ENCODE measurements at regions not wholly inside any gene's neighbourhood (a gene's known extent, or its start where the extent isn't known, plus 50 kb on each side); places are given as distances from the start of the nearest gene placed in this dataset.

DNA sequence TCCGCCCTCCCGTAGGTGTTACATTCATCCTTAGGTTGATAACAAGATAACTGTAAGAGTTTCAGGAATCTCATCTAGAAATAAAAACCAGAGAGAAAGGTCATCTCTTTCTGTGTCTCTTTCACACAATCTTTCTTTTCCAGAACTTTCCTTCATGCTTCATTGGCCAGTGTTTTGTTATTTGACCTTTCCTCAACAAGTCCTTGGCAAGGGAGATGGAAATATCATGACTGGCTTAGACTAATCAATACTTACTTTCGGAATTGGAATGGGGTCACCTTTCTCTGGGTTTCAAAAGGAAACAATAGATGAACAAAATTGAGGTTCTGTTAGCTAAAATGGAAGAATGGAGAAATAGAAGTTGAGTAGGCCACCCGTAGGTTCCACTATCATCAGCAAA, 72.9 kb upstream of the PPP2R5A start:
- Histone ChIP-seq H3K4me1 (ENCODE audit: control insufficient read depth in 1 of 2, insufficient read depth in 1 of 2, low read depth in 1 of 2, low read length in 1 of 2) (peaks cover 0 to 9% of the 10 kb centered on the region in 2 experiments), H3K9me3 (no peaks in the 10 kb centered on the region), H3K27ac (no peak overlapping the region), H3K36me3 (no peaks in the 10 kb centered on the region), H3K4me3 (ENCODE audit: low read depth in 1 of 2, low read length in 1 of 2) (no peak overlapping the region), H3K27me3 (no peaks in the 10 kb centered on the region)
- TF ChIP-seq, protein P1, sequence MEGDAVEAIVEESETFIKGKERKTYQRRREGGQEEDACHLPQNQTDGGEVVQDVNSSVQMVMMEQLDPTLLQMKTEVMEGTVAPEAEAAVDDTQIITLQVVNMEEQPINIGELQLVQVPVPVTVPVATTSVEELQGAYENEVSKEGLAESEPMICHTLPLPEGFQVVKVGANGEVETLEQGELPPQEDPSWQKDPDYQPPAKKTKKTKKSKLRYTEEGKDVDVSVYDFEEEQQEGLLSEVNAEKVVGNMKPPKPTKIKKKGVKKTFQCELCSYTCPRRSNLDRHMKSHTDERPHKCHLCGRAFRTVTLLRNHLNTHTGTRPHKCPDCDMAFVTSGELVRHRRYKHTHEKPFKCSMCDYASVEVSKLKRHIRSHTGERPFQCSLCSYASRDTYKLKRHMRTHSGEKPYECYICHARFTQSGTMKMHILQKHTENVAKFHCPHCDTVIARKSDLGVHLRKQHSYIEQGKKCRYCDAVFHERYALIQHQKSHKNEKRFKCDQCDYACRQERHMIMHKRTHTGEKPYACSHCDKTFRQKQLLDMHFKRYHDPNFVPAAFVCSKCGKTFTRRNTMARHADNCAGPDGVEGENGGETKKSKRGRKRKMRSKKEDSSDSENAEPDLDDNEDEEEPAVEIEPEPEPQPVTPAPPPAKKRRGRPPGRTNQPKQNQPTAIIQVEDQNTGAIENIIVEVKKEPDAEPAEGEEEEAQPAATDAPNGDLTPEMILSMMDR (IDR thresholded peaks at IDR 0.05): no peak

GRCh38 chr1:212212906-212213305, 72.3 kb upstream of the PPP2R5A start:
- TF ChIP-seq, protein P1 (IDR thresholded peaks at IDR 0.05): no peak
- Histone ChIP-seq H3K4me1 (ENCODE audit: control insufficient read depth in 1 of 2, insufficient read depth in 1 of 2, low read depth in 1 of 2, low read length in 1 of 2) (peaks cover 0 to 9% of the 10 kb centered on the region in 2 experiments), H3K4me3 (ENCODE audit: low read depth in 1 of 2, low read length in 1 of 2) (no peak overlapping the region), H3K27ac (no peak overlapping the region), H3K27me3 (no peaks in the 10 kb centered on the region), H3K9me3 (no peaks in the 10 kb centered on the region), H3K36me3 (no peaks in the 10 kb centered on the region)

DNA sequence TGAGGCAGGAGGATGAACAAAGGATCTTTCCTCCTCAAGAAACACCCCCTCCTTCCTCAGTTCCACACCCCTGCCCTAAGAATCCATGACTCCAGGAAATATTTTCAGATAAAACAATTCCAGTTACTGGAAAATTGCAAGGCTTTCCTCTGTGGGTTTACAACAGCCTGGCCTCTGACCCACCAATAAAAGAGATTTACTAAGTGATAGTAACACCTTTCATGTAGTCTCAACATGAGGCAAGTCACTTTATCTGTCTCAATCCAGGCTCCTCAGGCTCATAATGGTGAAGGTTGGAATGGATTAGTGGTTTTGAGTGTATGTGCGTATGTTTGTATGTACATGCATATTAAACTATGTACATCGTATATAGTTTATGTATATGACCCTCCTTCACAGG, 71.4 kb upstream of the PPP2R5A start:
- Histone ChIP-seq H3K4me1 (ENCODE audit: control insufficient read depth in 1 of 2, insufficient read depth in 1 of 2, low read depth in 1 of 2, low read length in 1 of 2) (peaks cover 2 to 14% of the 10 kb centered on the region in 2 experiments), H3K36me3 (no peaks in the 10 kb centered on the region), H3K27ac (no peak overlapping the region), H3K4me3 (ENCODE audit: low read depth in 1 of 2, low read length in 1 of 2) (no peak overlapping the region), H3K27me3 (no peaks in the 10 kb centered on the region), H3K9me3 (no peaks in the 10 kb centered on the region)
- TF ChIP-seq, protein P1 (IDR thresholded peaks at IDR 0.05): no peak

DNA sequence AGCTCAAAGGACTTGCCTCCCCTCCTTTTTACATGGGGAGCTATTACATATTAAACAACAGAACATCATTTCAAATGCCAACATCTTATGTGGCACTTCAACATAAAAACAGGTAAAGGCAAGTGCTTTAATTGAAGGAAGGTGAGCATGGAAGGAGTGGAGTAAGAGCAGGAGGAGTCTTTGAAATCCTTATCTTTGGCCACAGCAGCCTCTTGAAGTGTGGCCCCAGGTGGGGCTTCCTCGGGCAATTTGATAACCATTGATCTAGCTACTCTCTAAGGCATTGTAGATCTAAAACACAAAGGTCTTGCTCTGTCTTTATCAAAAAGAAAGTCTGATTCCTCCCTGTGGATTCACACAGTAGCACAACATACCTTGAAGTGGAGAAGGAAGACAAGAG, 70.9 kb upstream of the PPP2R5A start:
- Histone ChIP-seq H3K9me3 (no peaks in the 10 kb centered on the region), H3K4me1 (ENCODE audit: control insufficient read depth in 1 of 2, insufficient read depth in 1 of 2, low read depth in 1 of 2, low read length in 1 of 2) (peaks cover 4 to 15% of the 10 kb centered on the region in 2 experiments), H3K27ac (no peak overlapping the region), H3K27me3 (no peaks in the 10 kb centered on the region), H3K4me3 (ENCODE audit: low read depth in 1 of 2, low read length in 1 of 2) (no peak overlapping the region), H3K36me3 (no peaks in the 10 kb centered on the region)
- TF ChIP-seq, protein P1 (IDR thresholded peaks at IDR 0.05): no peak

- H3K36me3 ChIP-seq: no peaks in the 10 kb centered on the region
- TF ChIP-seq, protein P1 (IDR thresholded peaks at IDR 0.05): no peak
- no peaks in the 10 kb centered on the region for H3K27me3 ChIP-seq
- no peak overlapping the region for H3K27ac ChIP-seq
- no peaks in the 10 kb centered on the region for H3K9me3 ChIP-seq
- H3K4me3 ChIP-seq (ENCODE audit: low read depth in 1 of 2, low read length in 1 of 2): no peak overlapping the region
- peaks cover 4 to 15% of the 10 kb centered on the region in 2 experiments for H3K4me1 ChIP-seq (ENCODE audit: control insufficient read depth in 1 of 2, insufficient read depth in 1 of 2, low read depth in 1 of 2, low read length in 1 of 2)
Measured at GRCh38 chr1:212215910-212216309, 69.3 kb upstream of the PPP2R5A start.

DNA sequence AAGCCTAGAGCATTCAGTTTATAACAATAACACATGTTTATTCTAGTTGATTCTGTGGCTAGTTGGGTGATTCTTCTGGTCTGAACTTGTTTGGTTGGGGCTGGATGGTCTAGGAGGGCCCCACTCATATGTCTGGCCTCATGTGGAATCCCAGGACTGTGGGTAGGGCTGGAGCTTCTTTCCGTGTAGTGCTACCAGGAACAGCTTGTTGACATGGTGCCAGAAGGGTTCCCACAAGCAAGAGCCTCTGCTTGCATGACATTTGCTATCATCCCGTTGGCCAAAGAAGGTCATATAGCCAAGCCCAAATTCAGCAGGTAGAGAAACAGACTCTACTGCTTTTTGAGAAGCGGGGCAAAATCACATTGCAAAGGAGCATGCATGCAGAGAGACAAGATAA, 67.6 kb upstream of the PPP2R5A start:
- H3K9me3 ChIP-seq: no peaks in the 10 kb centered on the region
- peaks cover 4 to 15% of the 10 kb centered on the region in 2 experiments for H3K4me1 ChIP-seq (ENCODE audit: control insufficient read depth in 1 of 2, insufficient read depth in 1 of 2, low read depth in 1 of 2, low read length in 1 of 2)
- no peak overlapping the region for H3K4me3 ChIP-seq (ENCODE audit: low read depth in 1 of 2, low read length in 1 of 2)
- H3K27me3 ChIP-seq: no peaks in the 10 kb centered on the region
- no peaks in the 10 kb centered on the region for H3K36me3 ChIP-seq
- no peak overlapping the region for H3K27ac ChIP-seq
- TF ChIP-seq, protein P1 (IDR thresholded peaks at IDR 0.05): no peak
